ENCODE measurements at regions not wholly inside any gene's neighbourhood (a gene's known extent, or its start where the extent isn't known, plus 50 kb on each side); places are given as distances from the start of the nearest gene placed in this dataset.

DNA sequence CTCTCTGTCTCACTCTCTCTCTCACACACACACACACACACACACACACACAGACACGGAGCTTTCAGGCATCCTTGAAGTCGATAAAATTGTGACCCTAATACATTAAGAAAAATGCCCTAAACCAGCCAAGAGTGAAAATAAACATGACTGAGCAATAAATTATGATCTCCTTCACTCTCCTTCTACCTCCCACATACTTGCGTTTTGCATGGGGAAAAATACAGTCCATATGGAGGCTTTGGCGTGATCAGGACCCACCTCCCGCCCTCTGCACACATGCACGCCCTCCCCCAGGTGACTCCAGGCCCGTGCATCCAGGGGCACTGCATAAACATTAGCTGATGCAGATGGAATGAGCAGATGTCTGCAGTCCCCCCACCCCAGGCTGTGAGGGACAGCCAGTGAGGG is 114.2 kb upstream of the JARID2 start:
- no peak overlapping the region for H2AFZ ChIP-seq (ENCODE audit: control insufficient read depth, low read depth, low read length)
- H3K79me2 ChIP-seq (ENCODE audit: control insufficient read depth, insufficient read depth, low read length), result no peaks in the 10 kb centered on the region
- ChIA-PET SMC1A (ENCODE audit: uncharacterized antibody, unreplicated experiment) (no interaction called here), CTCF (interaction anchor here (0.7 kb wide), 1 partner anchor 803 kb away, joined by 3 read pairs; no protein-coding TSS in a partner anchor), POLR2A (interaction anchor here (0.6 kb wide), 1 partner anchor 17 kb away, joined by 3 read pairs; no protein-coding TSS in a partner anchor), RAD21 (ENCODE audit: unreplicated experiment) (no interaction called here)
- FAIRE-seq, result no peak
- intact Hi-C loops (cut with micrococcal nuclease; ENCODE audit: unreplicated experiment) (no loop called here), in situ Hi-C loops (cut with MboI) (no loop called here)
- no peaks in the 10 kb centered on the region for H3K27me3 ChIP-seq (replicated peaks in 1 of 2; ENCODE audit: control insufficient read depth in 2 of 2, insufficient read depth in 2 of 2, low read length in 1 of 2)
- no peak for DNase-seq (ENCODE audit: low read depth, low spot score)
- H3K4me2 ChIP-seq (ENCODE audit: control insufficient read depth, insufficient read depth), result no peak overlapping the region
- WGBS (ENCODE audit: insufficient coverage, insufficient replicate concordance, low lambda C conversion rate, missing lambda C conversion rate), result 49% methylated on average over 7 of the region's 7 CpGs
- no peak overlapping the region for H3K9ac ChIP-seq (ENCODE audit: control insufficient read depth, insufficient read depth, low read length)
- peaks cover 6% of the 10 kb centered on the region; the same call in 1 of the 2 replicates for H3K4me1 ChIP-seq (ENCODE audit: control insufficient read depth, insufficient read depth, low read length)
- BruUV-seq (replicated peaks), result no TSS peak
- H3K9me3 ChIP-seq (replicated peaks; ENCODE audit: control insufficient read depth, insufficient read depth, low read length), result no peaks in the 10 kb centered on the region
- TF ChIP-seq SIX5 (IDR thresholded peaks at IDR 0.05; ENCODE audit: low read depth, low read length, severe bottlenecking), result no peak
- TF ChIP-seq MEF2B (IDR thresholded peaks at IDR 0.05; ENCODE audit: partially characterized antibody, poor library complexity, severe bottlenecking), result no peak
- TF ChIP-seq TBL1XR1 (IDR thresholded peaks at IDR 0.05; ENCODE audit: low read depth, low read length), result no peak
- TF ChIP-seq, protein P1, sequence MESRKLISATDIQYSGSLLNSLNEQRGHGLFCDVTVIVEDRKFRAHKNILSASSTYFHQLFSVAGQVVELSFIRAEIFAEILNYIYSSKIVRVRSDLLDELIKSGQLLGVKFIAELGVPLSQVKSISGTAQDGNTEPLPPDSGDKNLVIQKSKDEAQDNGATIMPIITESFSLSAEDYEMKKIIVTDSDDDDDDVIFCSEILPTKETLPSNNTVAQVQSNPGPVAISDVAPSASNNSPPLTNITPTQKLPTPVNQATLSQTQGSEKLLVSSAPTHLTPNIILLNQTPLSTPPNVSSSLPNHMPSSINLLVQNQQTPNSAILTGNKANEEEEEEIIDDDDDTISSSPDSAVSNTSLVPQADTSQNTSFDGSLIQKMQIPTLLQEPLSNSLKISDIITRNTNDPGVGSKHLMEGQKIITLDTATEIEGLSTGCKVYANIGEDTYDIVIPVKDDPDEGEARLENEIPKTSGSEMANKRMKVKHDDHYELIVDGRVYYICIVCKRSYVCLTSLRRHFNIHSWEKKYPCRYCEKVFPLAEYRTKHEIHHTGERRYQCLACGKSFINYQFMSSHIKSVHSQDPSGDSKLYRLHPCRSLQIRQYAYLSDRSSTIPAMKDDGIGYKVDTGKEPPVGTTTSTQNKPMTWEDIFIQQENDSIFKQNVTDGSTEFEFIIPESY (IDR thresholded peaks at IDR 0.05), result no peak
- TF ChIP-seq NR2F1 (conservative IDR thresholded peaks at IDR 0.05), result no peak
- TF ChIP-seq PAX8 (IDR thresholded peaks at IDR 0.05), result no peak
- TF ChIP-seq ZNF207 (IDR thresholded peaks at IDR 0.05; ENCODE audit: borderline replicate concordance), result no peak
- TF ChIP-seq BACH1 (IDR thresholded peaks at IDR 0.05; ENCODE audit: borderline replicate concordance), result no peak
- TF ChIP-seq, protein P2, sequence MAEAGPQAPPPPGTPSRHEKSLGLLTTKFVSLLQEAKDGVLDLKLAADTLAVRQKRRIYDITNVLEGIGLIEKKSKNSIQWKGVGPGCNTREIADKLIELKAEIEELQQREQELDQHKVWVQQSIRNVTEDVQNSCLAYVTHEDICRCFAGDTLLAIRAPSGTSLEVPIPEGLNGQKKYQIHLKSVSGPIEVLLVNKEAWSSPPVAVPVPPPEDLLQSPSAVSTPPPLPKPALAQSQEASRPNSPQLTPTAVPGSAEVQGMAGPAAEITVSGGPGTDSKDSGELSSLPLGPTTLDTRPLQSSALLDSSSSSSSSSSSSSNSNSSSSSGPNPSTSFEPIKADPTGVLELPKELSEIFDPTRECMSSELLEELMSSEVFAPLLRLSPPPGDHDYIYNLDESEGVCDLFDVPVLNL (IDR thresholded peaks at IDR 0.05; ENCODE audit: low read depth, low read length), result no peak
- no peak for TF ChIP-seq NR2C2 (IDR thresholded peaks at IDR 0.05; ENCODE audit: borderline replicate concordance, control insufficient read depth, insufficient read length, low read depth)
- TF ChIP-seq, protein P3, sequence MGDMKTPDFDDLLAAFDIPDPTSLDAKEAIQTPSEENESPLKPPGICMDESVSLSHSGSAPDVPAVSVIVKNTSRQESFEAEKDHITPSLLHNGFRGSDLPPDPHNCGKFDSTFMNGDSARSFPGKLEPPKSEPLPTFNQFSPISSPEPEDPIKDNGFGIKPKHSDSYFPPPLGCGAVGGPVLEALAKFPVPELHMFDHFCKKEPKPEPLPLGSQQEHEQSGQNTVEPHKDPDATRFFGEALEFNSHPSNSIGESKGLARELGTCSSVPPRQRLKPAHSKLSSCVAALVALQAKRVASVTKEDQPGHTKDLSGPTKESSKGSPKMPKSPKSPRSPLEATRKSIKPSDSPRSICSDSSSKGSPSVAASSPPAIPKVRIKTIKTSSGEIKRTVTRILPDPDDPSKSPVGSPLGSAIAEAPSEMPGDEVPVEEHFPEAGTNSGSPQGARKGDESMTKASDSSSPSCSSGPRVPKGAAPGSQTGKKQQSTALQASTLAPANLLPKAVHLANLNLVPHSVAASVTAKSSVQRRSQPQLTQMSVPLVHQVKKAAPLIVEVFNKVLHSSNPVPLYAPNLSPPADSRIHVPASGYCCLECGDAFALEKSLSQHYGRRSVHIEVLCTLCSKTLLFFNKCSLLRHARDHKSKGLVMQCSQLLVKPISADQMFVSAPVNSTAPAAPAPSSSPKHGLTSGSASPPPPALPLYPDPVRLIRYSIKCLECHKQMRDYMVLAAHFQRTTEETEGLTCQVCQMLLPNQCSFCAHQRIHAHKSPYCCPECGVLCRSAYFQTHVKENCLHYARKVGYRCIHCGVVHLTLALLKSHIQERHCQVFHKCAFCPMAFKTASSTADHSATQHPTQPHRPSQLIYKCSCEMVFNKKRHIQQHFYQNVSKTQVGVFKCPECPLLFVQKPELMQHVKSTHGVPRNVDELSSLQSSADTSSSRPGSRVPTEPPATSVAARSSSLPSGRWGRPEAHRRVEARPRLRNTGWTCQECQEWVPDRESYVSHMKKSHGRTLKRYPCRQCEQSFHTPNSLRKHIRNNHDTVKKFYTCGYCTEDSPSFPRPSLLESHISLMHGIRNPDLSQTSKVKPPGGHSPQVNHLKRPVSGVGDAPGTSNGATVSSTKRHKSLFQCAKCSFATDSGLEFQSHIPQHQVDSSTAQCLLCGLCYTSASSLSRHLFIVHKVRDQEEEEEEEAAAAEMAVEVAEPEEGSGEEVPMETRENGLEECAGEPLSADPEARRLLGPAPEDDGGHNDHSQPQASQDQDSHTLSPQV (IDR thresholded peaks at IDR 0.05), result no peak
- TF ChIP-seq, protein P4, sequence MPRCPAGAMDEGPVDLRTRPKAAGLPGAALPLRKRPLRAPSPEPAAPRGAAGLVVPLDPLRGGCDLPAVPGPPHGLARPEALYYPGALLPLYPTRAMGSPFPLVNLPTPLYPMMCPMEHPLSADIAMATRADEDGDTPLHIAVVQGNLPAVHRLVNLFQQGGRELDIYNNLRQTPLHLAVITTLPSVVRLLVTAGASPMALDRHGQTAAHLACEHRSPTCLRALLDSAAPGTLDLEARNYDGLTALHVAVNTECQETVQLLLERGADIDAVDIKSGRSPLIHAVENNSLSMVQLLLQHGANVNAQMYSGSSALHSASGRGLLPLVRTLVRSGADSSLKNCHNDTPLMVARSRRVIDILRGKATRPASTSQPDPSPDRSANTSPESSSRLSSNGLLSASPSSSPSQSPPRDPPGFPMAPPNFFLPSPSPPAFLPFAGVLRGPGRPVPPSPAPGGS (IDR thresholded peaks at IDR 0.05; ENCODE audit: borderline replicate concordance, insufficient read depth, low read depth, low read length, poor library complexity, severe bottlenecking), result no peak
- TF ChIP-seq, protein P5, sequence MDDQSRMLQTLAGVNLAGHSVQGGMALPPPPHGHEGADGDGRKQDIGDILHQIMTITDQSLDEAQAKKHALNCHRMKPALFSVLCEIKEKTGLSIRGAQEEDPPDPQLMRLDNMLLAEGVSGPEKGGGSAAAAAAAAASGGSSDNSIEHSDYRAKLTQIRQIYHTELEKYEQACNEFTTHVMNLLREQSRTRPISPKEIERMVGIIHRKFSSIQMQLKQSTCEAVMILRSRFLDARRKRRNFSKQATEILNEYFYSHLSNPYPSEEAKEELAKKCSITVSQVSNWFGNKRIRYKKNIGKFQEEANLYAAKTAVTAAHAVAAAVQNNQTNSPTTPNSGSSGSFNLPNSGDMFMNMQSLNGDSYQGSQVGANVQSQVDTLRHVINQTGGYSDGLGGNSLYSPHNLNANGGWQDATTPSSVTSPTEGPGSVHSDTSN (IDR thresholded peaks at IDR 0.05; ENCODE audit: insufficient replicate concordance, low read depth, low read length), result no peak
- H4K20me1 ChIP-seq (ENCODE audit: control insufficient read depth, insufficient read depth), result no peaks in the 10 kb centered on the region
- H3K27ac ChIP-seq (ENCODE audit: control insufficient read depth, insufficient read depth), result no peak overlapping the region
- no peaks in the 10 kb centered on the region for H3K36me3 ChIP-seq (ENCODE audit: control insufficient read depth in 2 of 2, insufficient read depth in 2 of 2, low read length in 1 of 2)
- H3K4me3 ChIP-seq, result no peak overlapping the region
- ATAC-seq, result no peak

All from GM12878 (cell line).